Smooth muscle cell (in vitro differentiated cells): ENCODE measurements at regions not wholly inside any gene's neighbourhood (a gene's known extent, or its start where the extent isn't known, plus 50 kb on each side); places are given as distances from the start of the nearest gene placed in this dataset.

ENCODE experiments used
- DNase-seq: peaks from one replicate; lab custom pipeline; 2025; ENCODE audit not compliant: unreplicated experiment; lab: John Stamatoyannopoulos, UW
- H2AFZ ChIP-seq: fragments of 200-600 bp; sonication (generic); 2 replicates; pipeline ENCODE4 v1.6.0; 2016; ENCODE audit warnings: antibody characterized with exemption, low read depth, mild to moderate bottlenecking
- H3F3A ChIP-seq: fragments of 200-600 bp; sonication (generic); 2 replicates; pipeline ENCODE4 v1.6.0; 2017; ENCODE audit warnings: antibody characterized with exemption, low read depth
- H3K27ac ChIP-seq: fragments of 200-600 bp; sonication (generic); 2 replicates; pipeline ENCODE4 v1.5.1; 2016; ENCODE audit warnings: low read depth, mild to moderate bottlenecking
- H3K27me3 ChIP-seq: fragments of 200-600 bp; sonication (generic); 2 replicates; pipeline ENCODE4 v1.6.1; 2016; ENCODE audit warnings: low read depth, mild to moderate bottlenecking
- H3K36me3 ChIP-seq: fragments of 200-600 bp; sonication (generic); 2 replicates; pipeline ENCODE4 v1.5.1; 2016; ENCODE audit warnings: low read depth
- H3K4me1 ChIP-seq: fragments of 200-600 bp; sonication (generic); 2 replicates; pipeline ENCODE4 v1.5.1; 2016; ENCODE audit warnings: low read depth
- H3K4me2 ChIP-seq: fragments of 200-600 bp; sonication (generic); 2 replicates; pipeline ENCODE4 v1.6.0; 2016; ENCODE audit warnings: mild to moderate bottlenecking
- H3K4me3 ChIP-seq: fragments of 200-600 bp; sonication (generic); 2 replicates; pipeline ENCODE4 v1.5.1; 2016; ENCODE audit warnings: mild to moderate bottlenecking
- H3K79me2 ChIP-seq: fragments of 200-600 bp; sonication (generic); 2 replicates; pipeline ENCODE4 v1.6.0; 2016; ENCODE audit warnings: low read depth, mild to moderate bottlenecking
- H3K9ac ChIP-seq: fragments of 200-600 bp; sonication (generic); 2 replicates; pipeline ENCODE4 v1.6.0; 2016; ENCODE audit warnings: low read depth
- H3K9me3 ChIP-seq: fragments of 200-600 bp; sonication (generic); replicated peaks from 2 replicates; pipeline ENCODE4 v1.5.1; 2016; ENCODE audit warnings: low read depth
- H4K20me1 ChIP-seq: fragments of 200-600 bp; sonication (generic); 2 replicates; pipeline ENCODE4 v1.6.0; 2016; ENCODE audit warnings: low read depth
- CTCF ChIP-seq: fragments of 200-600 bp; sonication (generic); IDR thresholded peaks from 2 replicates; pipeline ENCODE4 v1.5.1; 2017; ENCODE audit warnings: borderline replicate concordance, mild to moderate bottlenecking, antibody characterized with exemption; ENCODE audit not compliant: insufficient read depth, poor library complexity, severe bottlenecking
- WGBS: methylation state at CpG from one replicate; pipeline ENCODE4 v1.1.7; 2016; ENCODE audit warnings: low lambda C conversion rate; 5-methylcytosine and 5-hydroxymethylcytosine counted together

- H3K79me2 ChIP-seq: no peaks in the 10 kb centered on the region
- no peak for DNase-seq
- H3K9me3 ChIP-seq: no peaks in the 10 kb centered on the region
- no peaks in the 10 kb centered on the region for H3K36me3 ChIP-seq
- H4K20me1 ChIP-seq: no peaks in the 10 kb centered on the region
- no peak overlapping the region for H3K27ac ChIP-seq
- H3K4me2 ChIP-seq: no peak overlapping the region
- H3K4me3 ChIP-seq: no peak overlapping the region
- WGBS: 87% methylated on average over 4 of the region's 4 CpGs
- H3K4me1 ChIP-seq: peaks cover 8% of the 10 kb centered on the region
- no peak for TF ChIP-seq CTCF
- H3K9ac ChIP-seq: no peak overlapping the region
- H2AFZ ChIP-seq: no peak overlapping the region
- H3K27me3 ChIP-seq: no peaks in the 10 kb centered on the region
- no peaks in the 10 kb centered on the region for H3F3A ChIP-seq
Measured at GRCh38 chr2:48870942-48871341, 115.4 kb upstream of the LHCGR start.

DNA sequence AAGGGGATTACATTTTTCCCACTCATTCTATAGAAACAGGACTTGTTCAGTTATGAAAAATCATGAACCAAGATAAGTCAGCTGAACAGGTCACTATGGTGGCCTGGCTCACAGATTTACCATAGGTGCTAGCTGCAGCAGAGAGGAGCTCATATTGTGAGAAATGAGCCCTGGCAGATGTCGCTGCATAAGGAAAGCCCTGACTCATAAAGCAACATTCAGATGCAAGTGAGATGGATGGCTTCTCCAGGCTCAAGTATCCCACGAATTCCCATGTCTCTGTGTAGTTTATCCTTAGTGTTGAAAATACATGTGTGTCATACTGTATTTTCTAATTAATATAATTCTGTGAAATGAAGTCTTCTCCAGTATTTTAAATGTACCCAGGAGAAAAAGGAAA, 115.0 kb upstream of the LHCGR start:
- no peak overlapping the region for H3K4me2 ChIP-seq
- H3K4me1 ChIP-seq: peaks cover 8% of the 10 kb centered on the region
- no peak for TF ChIP-seq CTCF
- no peaks in the 10 kb centered on the region for H3K36me3 ChIP-seq
- no peak for DNase-seq
- H3K4me3 ChIP-seq: no peak overlapping the region
- no peaks in the 10 kb centered on the region for H3K79me2 ChIP-seq
- no peak overlapping the region for H3K9ac ChIP-seq
- H3K27me3 ChIP-seq: no peaks in the 10 kb centered on the region
- H3F3A ChIP-seq: no peaks in the 10 kb centered on the region
- 31% methylated on average over 2 of the region's 2 CpGs for WGBS
- no peaks in the 10 kb centered on the region for H3K9me3 ChIP-seq
- no peak overlapping the region for H3K27ac ChIP-seq
- H2AFZ ChIP-seq: no peak overlapping the region
- no peaks in the 10 kb centered on the region for H4K20me1 ChIP-seq

DNA sequence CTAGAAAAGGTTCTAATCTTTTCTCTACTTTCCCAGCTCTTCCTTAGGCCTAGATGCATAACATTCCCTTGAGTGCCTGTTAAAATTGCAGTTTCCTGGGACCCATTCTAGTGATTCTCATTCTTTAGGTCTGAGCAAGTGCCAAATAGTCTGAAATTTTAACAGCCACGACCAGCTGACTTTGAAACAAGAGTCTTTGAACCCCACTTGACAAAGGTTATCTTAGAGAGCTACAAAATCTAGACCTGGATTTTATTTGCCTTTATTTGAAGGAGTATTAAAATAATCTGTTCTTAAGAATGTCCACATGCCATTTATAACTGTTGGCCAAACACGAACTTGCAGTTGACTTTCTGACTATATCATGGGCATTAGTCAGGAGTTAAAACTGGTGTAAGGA, 110.2 kb upstream of the LHCGR start:
- H4K20me1 ChIP-seq: no peaks in the 10 kb centered on the region
- H3K79me2 ChIP-seq: no peaks in the 10 kb centered on the region
- H3F3A ChIP-seq: no peaks in the 10 kb centered on the region
- H2AFZ ChIP-seq: no peak overlapping the region
- TF ChIP-seq CTCF: no peak
- no peak overlapping the region for H3K9ac ChIP-seq
- no peak overlapping the region for H3K4me2 ChIP-seq
- H3K9me3 ChIP-seq: no peaks in the 10 kb centered on the region
- H3K27ac ChIP-seq: no peak overlapping the region
- no peaks in the 10 kb centered on the region for H3K27me3 ChIP-seq
- no peak overlapping the region for H3K4me3 ChIP-seq
- 77% methylated on average over 2 of the region's 2 CpGs for WGBS
- H3K36me3 ChIP-seq: no peaks in the 10 kb centered on the region
- no peak for DNase-seq
- H3K4me1 ChIP-seq: no peaks in the 10 kb centered on the region

DNA sequence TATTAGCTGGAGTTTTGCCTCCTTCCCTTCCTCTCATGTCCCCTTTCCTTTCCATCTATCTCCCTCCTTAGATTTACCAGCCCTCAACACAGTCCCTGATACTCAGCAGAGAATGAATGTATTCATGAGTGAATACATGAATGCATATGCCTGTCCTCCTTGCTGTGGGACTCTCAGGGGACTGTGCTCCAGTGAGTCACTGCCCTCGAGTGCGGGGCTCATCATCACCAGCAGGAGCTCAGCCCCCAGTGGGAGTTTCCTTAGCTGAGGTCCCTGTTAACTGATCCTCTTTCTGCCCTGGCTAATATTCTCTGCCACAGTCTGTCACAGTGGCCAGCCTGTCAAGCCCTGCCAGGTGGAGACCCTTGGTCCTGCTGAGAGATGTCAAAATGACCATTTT, 104.9 kb upstream of the LHCGR start:
- no peak for TF ChIP-seq CTCF
- Histone ChIP-seq H3K4me2 (no peak overlapping the region), H4K20me1 (no peaks in the 10 kb centered on the region), H3F3A (no peaks in the 10 kb centered on the region), H3K27ac (no peak overlapping the region), H3K9ac (no peak overlapping the region), H2AFZ (no peak overlapping the region), H3K27me3 (no peaks in the 10 kb centered on the region), H3K4me1 (no peaks in the 10 kb centered on the region), H3K9me3 (no peaks in the 10 kb centered on the region), H3K79me2 (no peaks in the 10 kb centered on the region), H3K4me3 (no peak overlapping the region), H3K36me3 (no peaks in the 10 kb centered on the region)
- DNase-seq: no peak
- WGBS: 46% methylated on average over 2 of the region's 2 CpGs
